Omental fat pad (tissue), 3 donors: ENCODE measurements at regions not wholly inside any gene's neighbourhood (a gene's known extent, or its start where the extent isn't known, plus 50 kb on each side); places are given as distances from the start of the nearest gene placed in this dataset.

Experiments used
- ATAC-seq: fragments of 150-250 bp; one replicate; pipeline ENCODE4 v1.9.1; 2016; ENCODE audit warnings: mild to moderate bottlenecking, moderate library complexity; ENCODE audit not compliant: low FRiP score
- DNase-seq: peaks from one replicate; pipeline ENCODE4 v3.0.0-alpha.2; 2019; ENCODE audit warnings: low spot score
- CTCF ChIP-seq, 3 donors: fragments of 450-650 bp; IDR thresholded peaks; one replicate each; pipeline ENCODE4 v1.5.1; 2016 to 2017; ENCODE audit warnings: antibody characterized with exemption in 3 of 3, mild to moderate bottlenecking in 3 of 3, moderate library complexity in 2 of 3

- DNase-seq (no peak), ATAC-seq (no peak)
- TF ChIP-seq CTCF (IDR thresholded peaks at IDR 0.05), result no peak
These were observed 133.4 kb upstream of the FNDC3A start for GRCh38 chr13:48842316-48842715.

GRCh38 chr13:48843630-48844380 is 131.9 kb upstream of the FNDC3A start:
- ATAC-seq (no peak), DNase-seq (no peak)

GRCh38 chr13:48844676-48845075 is 131.0 kb upstream of the FNDC3A start:
- ATAC-seq (no peak), DNase-seq (no peak)
- no peak for TF ChIP-seq CTCF (IDR thresholded peaks at IDR 0.05)

More at GRCh38 chr13:48843630-48844380, 131.9 kb upstream of the FNDC3A start:
- TF ChIP-seq CTCF (IDR thresholded peaks at IDR 0.05), result no peak

DNA sequence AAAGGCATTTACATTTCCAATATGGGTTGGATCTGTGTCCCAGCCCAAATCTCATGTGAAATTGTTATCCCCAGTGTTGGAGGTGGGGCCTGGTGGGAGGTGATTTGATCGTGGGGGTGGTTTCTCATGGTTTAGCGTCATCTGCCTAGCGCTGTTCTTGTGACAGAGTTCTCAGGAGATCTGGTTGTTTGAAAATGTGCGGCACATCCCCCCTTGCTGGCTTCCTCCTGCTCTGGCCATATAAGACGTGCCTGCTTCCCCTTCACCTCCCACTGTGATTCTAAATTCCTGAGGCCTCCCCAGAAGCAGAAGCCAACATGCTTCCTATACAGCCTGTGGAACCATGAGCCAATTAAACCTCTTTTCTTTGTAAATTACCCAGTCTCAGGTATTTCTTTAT is 126.2 kb upstream of the FNDC3A start:
- no peak for TF ChIP-seq CTCF (IDR thresholded peaks at IDR 0.05)
- DNase-seq, result no peak
- ATAC-seq, result no peak

DNA sequence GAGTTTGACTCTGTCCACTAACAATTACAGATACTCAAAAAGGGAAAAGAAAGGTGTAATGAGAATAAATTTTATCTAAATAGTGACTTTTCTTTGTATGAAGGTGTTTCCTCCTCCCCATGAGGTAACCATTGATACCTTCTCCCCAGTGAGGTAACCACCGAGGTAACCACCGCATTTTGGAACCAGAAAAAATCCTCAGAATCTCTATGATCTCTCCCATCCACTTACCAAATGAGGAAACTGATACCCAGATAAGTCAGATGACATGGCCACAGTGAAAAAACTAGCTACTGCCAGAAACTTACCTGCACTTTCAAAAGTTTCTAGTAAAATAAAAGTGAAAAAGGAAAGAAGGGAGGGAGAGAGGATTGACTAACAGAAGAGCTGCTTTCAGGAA is 124.0 kb upstream of the FNDC3A start:
- DNase-seq (no peak), ATAC-seq (no peak)
- TF ChIP-seq CTCF (IDR thresholded peaks at IDR 0.05), result no peak

DNA sequence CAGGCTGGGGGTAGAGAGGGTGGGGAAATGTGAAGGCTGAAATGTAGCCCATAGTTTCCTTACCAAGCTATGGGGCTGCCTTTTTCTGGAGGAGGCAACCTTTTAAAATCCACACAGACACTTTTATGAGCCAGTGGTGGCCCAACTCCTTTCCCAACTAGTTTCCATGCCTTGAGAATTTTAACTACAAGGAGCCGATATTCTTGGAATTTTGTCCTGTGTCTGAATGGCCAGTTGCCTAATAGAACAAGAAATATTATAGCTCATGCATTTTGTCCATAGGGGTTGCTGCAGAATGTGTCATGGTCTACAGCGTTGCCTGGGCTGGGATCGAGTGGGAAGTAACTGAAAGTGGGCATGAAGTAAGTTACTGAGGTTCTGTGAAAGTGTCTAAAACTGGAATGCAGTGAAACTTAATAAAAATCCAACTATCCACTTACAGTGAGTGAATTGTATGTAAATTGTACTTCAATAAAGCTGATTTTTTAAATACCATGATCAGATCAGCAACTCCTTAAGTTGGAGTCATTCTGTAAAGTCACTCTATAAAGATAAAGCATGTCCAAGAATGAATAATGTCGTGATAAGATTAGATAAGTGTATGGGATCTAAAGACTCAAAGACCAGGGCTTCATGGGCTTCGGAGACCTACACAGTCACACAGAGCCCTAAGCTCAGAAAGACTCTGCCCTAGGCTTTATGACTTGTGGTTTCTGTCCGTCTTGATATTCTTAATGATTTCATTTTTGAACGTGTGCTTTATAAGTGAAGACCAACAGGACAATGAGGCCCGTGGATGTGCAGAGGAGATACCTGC is 122.6 kb upstream of the FNDC3A start:
- no peak for TF ChIP-seq CTCF (IDR thresholded peaks at IDR 0.05)

More for the DNA sequence above, 122.6 kb upstream of the FNDC3A start:
- DNase-seq (no peak), ATAC-seq (no peak)
